Mesenchymal stem cell (in vitro differentiated cells and primary cell): ENCODE measurements at regions not wholly inside any gene's neighbourhood (a gene's known extent, or its start where the extent isn't known, plus 50 kb on each side); places are given as distances from the start of the nearest gene placed in this dataset.

Experiments
- DNase-seq: peaks from one replicate; pipeline ENCODE4 v3.0.0-alpha.2; 2013
- H2AFZ ChIP-seq: one replicate; pipeline ENCODE4 v1.6.1; 2013; ENCODE audit warnings: low read depth, mild to moderate bottlenecking, control low read depth, inconsistent platforms, low read length, moderate library complexity
- H2AK5ac ChIP-seq: 2 replicates; pipeline ENCODE4 v1.6.1; 2013; ENCODE audit warnings: low read length, moderate library complexity, mild to moderate bottlenecking, inconsistent platforms; ENCODE audit not compliant: severe bottlenecking
- H2BK120ac ChIP-seq: one replicate; pipeline ENCODE4 v1.6.1; 2013; ENCODE audit warnings: low read depth, mild to moderate bottlenecking, inconsistent platforms, low read length, moderate library complexity
- H2BK12ac ChIP-seq, 2 experiments: one replicate each; pipeline ENCODE4 v1.6.1; 2013; ENCODE audit warnings: inconsistent platforms in 2 of 2, low read length in 2 of 2, mild to moderate bottlenecking in 2 of 2, moderate library complexity in 2 of 2, control low read depth in 1 of 2
- H2BK15ac ChIP-seq: one replicate; pipeline ENCODE4 v1.6.1; 2013; ENCODE audit warnings: mild to moderate bottlenecking, low read depth, inconsistent platforms; ENCODE audit not compliant: poor library complexity, severe bottlenecking
- H2BK5ac ChIP-seq: 2 replicates; pipeline ENCODE4 v1.6.1; 2013; ENCODE audit warnings: low read depth, mild to moderate bottlenecking, low read length, control low read depth, inconsistent platforms; ENCODE audit not compliant: poor library complexity, severe bottlenecking
- H3K14ac ChIP-seq, 2 experiments: one replicate each; pipeline ENCODE4 v1.6.1; 2013; ENCODE audit warnings: inconsistent platforms in 2 of 2, low read length in 2 of 2, control low read depth in 1 of 2, mild to moderate bottlenecking in 1 of 2, moderate library complexity in 1 of 2
- H3K18ac ChIP-seq, 2 experiments: one replicate each; pipeline ENCODE4 v1.6.1; 2013; ENCODE audit warnings: inconsistent platforms in 2 of 2, low read length in 2 of 2, control low read depth in 1 of 2, low read depth in 1 of 2, mild to moderate bottlenecking in 1 of 2
- H3K23ac ChIP-seq, 2 experiments: one replicate each; pipeline ENCODE4 v1.6.1; 2013; ENCODE audit warnings: inconsistent platforms in 2 of 2, low read length in 2 of 2, mild to moderate bottlenecking in 2 of 2, moderate library complexity in 2 of 2, control low read depth in 1 of 2
- H3K27ac ChIP-seq: 2 replicates; pipeline ENCODE4 v1.5.1; 2013; ENCODE audit warnings: mild to moderate bottlenecking, moderate library complexity, low read length, control low read depth, inconsistent platforms; ENCODE audit not compliant: poor library complexity, severe bottlenecking
- H3K27me3 ChIP-seq, 2 experiments: 2 replicates each; pipeline versions ENCODE4 v1.6.1 to v1.7.0; 2013; ENCODE audit warnings: low read length in 2 of 2, mild to moderate bottlenecking in 2 of 2, moderate library complexity in 2 of 2, control low read depth in 1 of 2, inconsistent platforms in 1 of 2; ENCODE audit not compliant: control insufficient read depth in 1 of 2, insufficient read depth in 1 of 2
- H3K36me3 ChIP-seq, 2 experiments: 2 replicates each; pipeline versions ENCODE4 v1.6.1 to v1.7.0; 2013; ENCODE audit warnings: low read length in 2 of 2, control low read depth in 1 of 2, inconsistent platforms in 1 of 2, low read depth in 1 of 2, mild to moderate bottlenecking in 1 of 2; ENCODE audit not compliant: insufficient read depth in 2 of 2, control insufficient read depth in 1 of 2
- H3K4ac ChIP-seq, 2 experiments: one replicate each; pipeline ENCODE4 v1.6.1; 2013; ENCODE audit warnings: inconsistent platforms in 2 of 2, low read length in 2 of 2, mild to moderate bottlenecking in 2 of 2, moderate library complexity in 2 of 2, control low read depth in 1 of 2, low read depth in 1 of 2
- H3K4me1 ChIP-seq: 2 replicates; pipeline ENCODE4 v1.6.1; 2013; ENCODE audit warnings: low read depth, low read length, control low read depth; ENCODE audit not compliant: control insufficient read depth, insufficient read depth
- H3K4me2 ChIP-seq: 2 replicates; pipeline ENCODE4 v1.6.1; 2013; ENCODE audit warnings: low read length, mild to moderate bottlenecking, inconsistent platforms; ENCODE audit not compliant: poor library complexity, severe bottlenecking
- H3K4me3 ChIP-seq, 2 experiments: 2 replicates each; pipeline versions ENCODE4 v1.5.1 to v1.7.0; 2013; ENCODE audit warnings: low read length in 2 of 2, mild to moderate bottlenecking in 2 of 2, control low read depth in 1 of 2, low read depth in 1 of 2; ENCODE audit not compliant: insufficient read depth in 1 of 2
- H3K79me1 ChIP-seq: replicated peaks from 2 replicates; pipeline ENCODE4 v1.6.1; 2013; ENCODE audit warnings: mild to moderate bottlenecking, control low read depth, low read length, inconsistent platforms; ENCODE audit not compliant: poor library complexity, severe bottlenecking
- H3K9ac ChIP-seq: 2 replicates; pipeline ENCODE4 v1.7.0; 2013; ENCODE audit warnings: mild to moderate bottlenecking, low read length, moderate library complexity
- H3K9me3 ChIP-seq: 2 replicates; pipeline ENCODE4 v1.7.0; 2013; ENCODE audit warnings: mild to moderate bottlenecking, low read length; ENCODE audit not compliant: control insufficient read depth
- H4K8ac ChIP-seq: one replicate; pipeline ENCODE4 v1.6.1; 2013; ENCODE audit warnings: inconsistent platforms, mild to moderate bottlenecking, low read length, moderate library complexity
- H4K91ac ChIP-seq: one replicate; pipeline ENCODE4 v1.6.1; 2013; ENCODE audit warnings: mild to moderate bottlenecking, low read length, inconsistent platforms
- WGBS: methylation state at CpG from one replicate; pipeline ENCODE4 v1.1.7; 2013; ENCODE audit warnings: mixed read lengths; 5-methylcytosine and 5-hydroxymethylcytosine counted together

DNA sequence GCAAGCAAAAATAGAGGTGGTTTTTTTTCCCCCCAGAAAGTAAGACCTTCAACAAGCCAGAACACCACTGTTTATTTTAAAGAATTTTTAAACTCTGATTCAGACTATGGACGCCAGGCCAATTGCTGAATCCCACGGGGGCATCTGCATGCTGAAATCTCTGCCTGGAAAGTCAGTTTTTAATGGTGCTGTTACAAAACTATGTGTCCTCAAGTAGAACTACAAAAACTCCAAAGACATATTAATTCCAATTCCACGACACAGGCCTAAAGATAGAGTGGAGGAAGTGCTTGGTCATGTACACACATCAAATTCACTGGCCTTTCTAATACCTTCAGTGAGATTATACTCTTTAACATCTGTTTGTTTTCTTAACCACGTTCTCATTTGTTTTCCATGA, 490.5 kb upstream of the NR2F2 start:
- H4K91ac ChIP-seq, result no peak overlapping the region
- 0% methylated on average over 2 of the region's 4 CpGs for WGBS
- no peak overlapping the region for H3K18ac ChIP-seq

DNA sequence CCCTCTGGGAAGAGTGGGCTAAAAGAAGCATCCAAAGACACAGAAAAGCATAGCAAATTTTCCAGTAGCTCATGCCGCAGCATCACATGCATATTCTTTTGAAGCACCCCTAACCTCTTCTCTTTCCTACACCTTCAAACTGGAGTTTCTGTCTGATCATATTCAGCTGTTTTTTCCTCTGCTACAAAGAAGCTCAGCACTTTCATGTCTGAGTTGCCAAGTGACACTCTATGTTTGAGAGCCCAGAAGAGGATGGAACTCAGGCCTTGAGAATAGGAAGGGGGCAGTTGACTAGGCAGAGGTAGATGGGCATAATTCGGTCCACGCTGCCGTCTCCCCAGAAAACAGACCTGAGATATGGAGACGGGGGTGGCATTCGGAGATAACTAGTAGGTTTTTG, 489.6 kb upstream of the NR2F2 start:
- H2BK5ac ChIP-seq, result no peak overlapping the region
- no peaks in the 10 kb centered on the region for H3K9me3 ChIP-seq
- H3K36me3 ChIP-seq, result no peaks in the 10 kb centered on the region
- H3K9ac ChIP-seq, result peak overlapping the region; percentile 9
- H2BK15ac ChIP-seq, result peak overlapping the region; percentile 89
- H3K4me1 ChIP-seq, result peaks cover 1% of the 10 kb centered on the region
- DNase-seq, result no peak
- no peak overlapping the region for H3K27ac ChIP-seq
- H2AK5ac ChIP-seq, result peak overlapping the region; percentile 45
- H3K4ac ChIP-seq, result peak overlapping the region; percentile 19 to 94
- no peak overlapping the region for H2AFZ ChIP-seq
- H2BK120ac ChIP-seq, result peak overlapping the region; percentile 77
- H3K79me1 ChIP-seq, result no peaks in the 10 kb centered on the region
- peak overlapping the region; percentile 5 for H4K8ac ChIP-seq
- peak overlapping the region in 1 of 2 experiments; percentile 0 for H3K4me3 ChIP-seq
- no peak overlapping the region for H3K14ac ChIP-seq
- H3K23ac ChIP-seq, result no peak overlapping the region
- 100% methylated on average over 2 of the region's 6 CpGs for WGBS
- H3K18ac ChIP-seq, result peak overlapping the region; percentile 80 to 83
- peak overlapping the region; percentile 38 to 97 for H2BK12ac ChIP-seq
- H4K91ac ChIP-seq, result peak overlapping the region; percentile 18
- no peaks in the 10 kb centered on the region for H3K27me3 ChIP-seq
- no peak overlapping the region for H3K4me2 ChIP-seq

More for the DNA sequence above, 490.5 kb upstream of the NR2F2 start:
- Histone ChIP-seq H2BK15ac (no peak overlapping the region), H3K27ac (no peak overlapping the region), H2AFZ (no peak overlapping the region), H3K27me3 (no peaks in the 10 kb centered on the region), H3K4me3 (no peak overlapping the region), H2BK120ac (no peak overlapping the region), H2AK5ac (no peak overlapping the region), H4K8ac (no peak overlapping the region), H3K9me3 (no peaks in the 10 kb centered on the region), H3K4ac (no peak overlapping the region), H3K9ac (peak overlapping the region; percentile 30), H3K14ac (no peak overlapping the region), H2BK12ac (peak overlapping the region in 1 of 2 experiments; percentile 93), H3K79me1 (no peaks in the 10 kb centered on the region), H2BK5ac (no peak overlapping the region), H3K4me2 (no peak overlapping the region), H3K4me1 (peaks cover 1% of the 10 kb centered on the region), H3K23ac (no peak overlapping the region), H3K36me3 (no peaks in the 10 kb centered on the region)
- DNase-seq, result peak; percentile 93

DNA sequence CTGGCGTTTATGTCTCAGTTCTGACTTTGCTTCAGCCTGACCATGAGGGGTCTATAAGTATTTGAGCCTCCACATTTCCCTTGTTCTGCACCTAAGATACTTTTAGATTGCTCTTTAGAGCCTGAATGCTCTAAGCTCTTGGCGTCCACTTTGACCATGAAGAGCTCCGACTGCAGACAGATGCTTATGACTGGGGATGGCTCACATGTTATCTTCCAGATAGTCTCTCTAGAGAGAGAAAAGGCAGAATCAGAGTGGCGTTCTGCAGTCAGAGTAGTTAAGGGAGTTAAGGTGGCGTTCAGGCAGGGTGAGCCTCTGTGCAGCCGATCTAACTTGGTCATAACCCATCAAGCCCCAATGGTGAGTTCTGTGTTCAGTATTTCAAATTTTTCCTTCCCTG, 487.9 kb upstream of the NR2F2 start:
- Histone ChIP-seq H3K4me3 (no peak overlapping the region), H3K4me1 (peaks cover 3% of the 10 kb centered on the region), H3K79me1 (no peaks in the 10 kb centered on the region), H3K27ac (no peak overlapping the region), H3K14ac (peak overlapping the region in 1 of 2 experiments; percentile 21), H3K4ac (peak overlapping the region; percentile 73 to 96), H4K8ac (peak overlapping the region; percentile 12), H4K91ac (peak overlapping the region; percentile 43), H2AK5ac (peak overlapping the region; percentile 51), H3K36me3 (no peaks in the 10 kb centered on the region), H2BK15ac (peak overlapping the region; percentile 23), H3K18ac (peak overlapping the region; percentile 78 to 95), H3K4me2 (no peak overlapping the region), H3K9me3 (no peaks in the 10 kb centered on the region), H2BK12ac (peak overlapping the region; percentile 89 to 93), H2BK120ac (peak overlapping the region; percentile 71), H3K9ac (peak overlapping the region; percentile 33), H3K23ac (no peak overlapping the region), H2BK5ac (no peak overlapping the region), H2AFZ (no peak overlapping the region), H3K27me3 (no peaks in the 10 kb centered on the region)
- peak; percentile 22 for DNase-seq
- WGBS, result 89% methylated on average over 6 of the region's 6 CpGs

DNA sequence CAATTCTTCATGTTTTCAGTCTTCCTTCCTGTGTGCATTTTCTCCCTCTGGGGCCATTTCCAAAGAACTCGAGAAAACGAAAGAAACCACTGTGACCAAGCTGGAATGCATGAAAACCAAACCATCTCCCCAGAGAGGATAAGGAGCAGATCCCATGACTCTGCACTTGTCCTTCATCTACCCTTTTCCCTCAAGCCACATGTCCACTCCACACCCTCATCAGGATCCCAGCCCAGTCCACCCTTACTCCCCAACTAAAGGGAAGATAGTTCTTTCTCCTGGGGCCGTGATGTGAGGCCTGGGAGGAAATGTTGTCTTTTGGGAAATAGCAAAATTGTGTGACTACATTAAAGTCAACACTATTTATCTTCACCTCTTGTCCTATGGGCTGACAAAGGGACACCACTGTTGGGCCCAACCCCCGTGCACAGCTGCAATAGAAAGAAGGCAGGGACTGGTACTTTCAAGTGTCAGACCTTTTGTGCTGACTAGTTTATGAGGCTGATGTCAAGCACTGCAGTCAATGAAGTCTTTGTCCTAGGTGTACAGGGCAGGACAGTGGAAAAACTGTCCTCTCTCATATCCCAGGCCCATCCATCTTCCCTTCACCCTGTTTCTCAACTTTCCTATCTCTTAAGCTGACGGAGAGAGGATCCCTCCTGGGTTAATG, 487.1 kb upstream of the NR2F2 start:
- Histone ChIP-seq H3K18ac (peak overlapping the region; percentile 48 to 71), H3K4ac (peak overlapping the region; percentile 52 to 65), H3K4me1 (peaks cover 3% of the 10 kb centered on the region), H3K4me3 (peak overlapping the region in 1 of 2 experiments; percentile 4), H3K23ac (no peak overlapping the region), H3K79me1 (no peaks in the 10 kb centered on the region), H3K9ac (peak overlapping the region; percentile 33), H3K27me3 (no peaks in the 10 kb centered on the region), H2BK120ac (peak overlapping the region; percentile 21), H2BK12ac (peak overlapping the region; percentile 8 to 82), H3K36me3 (no peaks in the 10 kb centered on the region), H3K9me3 (no peaks in the 10 kb centered on the region), H3K27ac (no peak overlapping the region), H4K91ac (peak overlapping the region; percentile 28), H3K14ac (no peak overlapping the region), H2BK5ac (no peak overlapping the region), H4K8ac (peak overlapping the region; percentile 20), H2AFZ (no peak overlapping the region), H3K4me2 (no peak overlapping the region), H2AK5ac (no peak overlapping the region), H2BK15ac (no peak overlapping the region)
- 45% methylated on average over 4 of the region's 5 CpGs for WGBS
- DNase-seq, result peak; percentile 86
